ENCODE measurements at regions not wholly inside any gene's neighbourhood (a gene's known extent, or its start where the extent isn't known, plus 50 kb on each side); places are given as distances from the start of the nearest gene placed in this dataset.

DNA sequence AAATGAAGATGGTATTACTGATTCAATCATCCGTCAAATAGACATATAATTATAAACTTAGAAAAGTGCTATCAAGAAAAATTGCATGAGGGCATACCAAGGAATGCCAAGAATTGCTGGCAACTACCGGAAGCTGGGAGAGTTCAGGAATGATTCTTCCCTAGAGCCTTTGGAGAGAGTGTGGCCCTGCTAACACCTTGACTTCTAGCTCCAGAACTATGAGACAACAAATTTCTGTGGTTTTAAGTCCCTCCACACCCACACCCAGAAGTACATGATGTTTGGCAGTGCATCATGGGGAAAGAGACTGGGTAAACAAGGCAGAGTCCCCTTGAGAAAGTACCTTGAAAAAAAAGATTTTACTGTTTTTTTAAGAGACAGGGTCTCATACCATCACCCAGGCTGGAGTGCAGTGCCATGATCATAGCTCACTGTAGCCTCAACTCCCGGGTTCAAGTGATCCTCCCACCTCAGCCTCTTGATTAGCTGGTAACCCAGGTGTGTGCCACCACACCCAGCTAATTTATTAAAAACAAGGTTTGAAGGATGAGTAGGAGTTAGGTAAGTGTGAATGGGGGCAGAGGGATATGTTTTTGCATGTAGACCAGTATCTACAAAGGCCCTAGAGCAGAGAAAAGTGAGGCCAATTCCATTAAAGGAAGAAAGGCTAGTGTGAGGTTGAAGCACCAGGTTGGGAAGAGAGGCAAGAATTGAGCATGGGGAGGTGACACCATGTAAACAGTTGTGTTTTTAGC, 53.1 kb downstream of the GSX2 start:
- intact Hi-C loops (cut with DNase I) = no loop called here
- DNase-seq (ENCODE audit: low spot score) (no peak), ATAC-seq (peak; percentile 79)

DNA sequence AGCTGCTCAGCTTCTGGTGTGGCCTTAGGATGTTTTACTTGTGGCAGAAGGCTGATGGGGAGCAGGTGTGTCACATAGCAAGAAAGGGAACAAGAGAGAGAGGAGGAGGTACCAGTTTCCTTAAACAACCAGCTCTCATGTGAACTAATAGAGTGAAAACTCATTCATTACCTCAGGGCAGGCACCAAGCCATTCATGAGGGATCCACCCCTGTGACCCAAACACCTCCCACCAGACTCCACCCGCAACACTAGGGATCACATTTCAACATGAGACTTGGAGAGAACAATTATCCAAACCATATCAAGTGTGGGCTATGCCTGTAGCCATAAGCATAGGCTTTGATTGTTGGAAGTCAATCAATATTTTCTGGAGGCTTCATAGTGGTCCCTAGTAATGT, 56.0 kb downstream of the GSX2 start:
- DNase-seq (ENCODE audit: low spot score) (no peak), ATAC-seq (no peak)
- intact Hi-C loops (cut with DNase I) = no loop called here

DNA sequence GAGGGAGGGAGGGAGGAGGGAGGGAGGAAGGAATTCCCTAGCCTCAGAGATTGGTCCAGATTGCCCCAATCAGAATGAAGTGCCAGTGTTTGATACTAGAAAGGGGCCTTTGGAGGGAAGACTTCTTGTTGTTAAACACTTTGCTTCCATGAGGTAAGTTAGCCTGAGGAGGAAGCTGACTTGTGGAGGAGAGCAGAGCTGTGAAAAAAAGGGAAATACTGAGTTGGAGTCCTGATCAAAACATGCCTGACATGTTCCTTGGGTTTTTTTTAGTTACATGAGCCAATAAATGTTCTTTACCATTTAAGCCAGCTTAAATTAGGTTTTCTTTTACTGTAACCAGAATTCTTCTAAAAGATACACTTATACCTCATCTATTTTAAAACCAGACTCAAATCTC, 57.6 kb downstream of the GSX2 start:
- intact Hi-C loops (cut with DNase I) = no loop called here
- ATAC-seq (no peak), DNase-seq (ENCODE audit: low spot score) (no peak)

DNA sequence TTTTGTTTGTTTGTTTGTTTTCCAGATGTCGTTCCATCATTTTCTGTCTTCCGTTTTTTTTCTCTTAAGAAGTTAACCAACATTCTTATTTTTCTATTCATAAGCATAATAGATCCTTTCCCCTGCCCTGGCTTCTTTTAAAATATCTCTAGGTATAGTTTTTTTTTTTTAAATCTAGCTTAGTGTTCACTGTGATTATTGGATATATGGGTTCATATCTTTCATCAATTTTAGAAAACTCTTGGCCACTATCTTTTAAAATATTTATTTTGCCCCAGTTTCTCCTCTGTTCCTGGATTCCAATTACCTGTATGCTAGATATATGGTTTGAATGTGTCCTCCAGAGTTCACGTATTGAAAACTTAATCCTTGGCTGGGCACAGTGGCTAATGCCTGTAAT, 59.6 kb downstream of the GSX2 start:
- no peak for DNase-seq (ENCODE audit: low spot score)
- intact Hi-C loops (cut with DNase I) = no loop called here
- ATAC-seq = no peak

DNA sequence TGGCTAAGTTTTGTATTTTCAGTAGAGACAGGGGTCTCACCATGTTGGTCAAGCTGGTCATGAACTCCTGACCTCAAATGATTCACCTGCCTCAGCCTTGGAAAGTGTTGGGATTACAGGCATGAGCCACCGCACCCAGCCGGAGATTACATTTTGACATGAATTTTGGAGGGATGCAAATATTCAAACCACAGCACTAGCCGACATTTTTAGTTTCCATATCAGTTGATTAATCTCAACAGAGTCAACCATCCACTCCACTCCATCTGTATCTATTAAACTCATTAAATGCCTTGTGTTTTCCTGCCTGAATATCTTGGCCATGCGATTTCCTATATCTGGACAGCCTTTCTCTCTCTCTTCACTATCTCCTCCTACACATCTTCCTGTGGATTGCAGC, 64.1 kb upstream of the PDGFRA start:
- no peak for ATAC-seq
- DNase-seq (ENCODE audit: low spot score) = no peak
- intact Hi-C loops (cut with DNase I) = no loop called here

DNA sequence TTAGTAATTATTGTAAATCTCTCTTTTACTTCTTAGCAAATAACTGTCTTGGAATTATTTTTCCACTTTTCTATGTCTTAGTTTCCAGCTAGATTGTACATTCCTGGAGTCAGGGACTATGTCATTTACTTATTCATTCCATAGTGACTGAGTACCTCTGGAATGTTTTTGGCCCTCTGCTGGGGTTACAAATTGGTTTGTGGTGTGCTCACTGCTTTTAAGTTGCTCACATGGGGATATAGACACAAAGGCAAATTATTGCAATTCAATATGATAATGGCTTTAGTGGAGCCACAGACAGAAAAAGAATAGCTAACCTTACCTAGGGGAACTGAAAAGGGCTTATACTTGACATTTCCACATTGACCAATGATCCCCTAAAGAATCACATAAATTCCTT, 63.7 kb upstream of the PDGFRA start:
- no peak for ATAC-seq
- no peak for DNase-seq (ENCODE audit: low spot score)
- intact Hi-C loops (cut with DNase I) = no loop called here

DNA sequence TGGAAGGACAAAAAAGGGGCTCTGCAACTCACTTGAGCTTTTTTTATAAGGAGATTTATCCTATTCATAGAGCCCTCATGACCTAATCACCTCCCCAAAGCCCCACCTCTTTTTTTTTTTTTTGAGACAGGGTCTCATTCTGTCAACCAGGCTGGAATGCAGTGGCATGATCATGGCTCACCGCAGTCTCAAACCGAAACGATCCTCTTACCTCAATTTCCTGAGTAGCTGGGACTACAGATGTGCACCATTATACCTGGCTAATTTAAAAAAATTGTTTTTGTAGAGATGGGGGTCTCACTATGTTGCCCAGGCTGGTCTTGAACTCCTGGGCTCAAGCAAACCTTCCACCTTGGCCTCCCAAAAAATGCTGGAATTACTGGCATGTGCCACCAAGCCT, 61.6 kb upstream of the PDGFRA start:
- DNase-seq (ENCODE audit: low spot score) = no peak
- no peak for ATAC-seq
- intact Hi-C loops (cut with DNase I) = no loop called here

DNA sequence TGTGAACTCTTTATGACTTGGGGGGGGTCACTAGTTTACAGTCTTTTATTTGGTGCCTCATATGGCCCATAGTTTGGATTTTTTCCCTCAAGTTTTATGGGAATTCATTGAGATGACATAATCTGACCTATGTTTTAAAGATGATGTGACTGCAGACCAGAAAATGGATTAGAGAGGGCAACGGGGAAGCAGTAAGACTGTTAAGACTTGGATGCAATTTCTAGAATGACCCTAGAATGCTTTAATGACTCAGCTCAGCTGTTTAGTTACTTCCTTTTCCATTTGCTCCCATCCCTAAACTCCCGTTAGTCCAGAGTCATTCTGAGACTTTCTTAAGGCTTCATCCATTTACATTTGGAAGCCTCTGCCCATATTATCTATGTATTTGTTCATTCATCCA, 59.9 kb upstream of the PDGFRA start:
- ATAC-seq (no peak), DNase-seq (ENCODE audit: low spot score) (no peak)
- intact Hi-C loops (cut with DNase I) = no loop called here

DNA sequence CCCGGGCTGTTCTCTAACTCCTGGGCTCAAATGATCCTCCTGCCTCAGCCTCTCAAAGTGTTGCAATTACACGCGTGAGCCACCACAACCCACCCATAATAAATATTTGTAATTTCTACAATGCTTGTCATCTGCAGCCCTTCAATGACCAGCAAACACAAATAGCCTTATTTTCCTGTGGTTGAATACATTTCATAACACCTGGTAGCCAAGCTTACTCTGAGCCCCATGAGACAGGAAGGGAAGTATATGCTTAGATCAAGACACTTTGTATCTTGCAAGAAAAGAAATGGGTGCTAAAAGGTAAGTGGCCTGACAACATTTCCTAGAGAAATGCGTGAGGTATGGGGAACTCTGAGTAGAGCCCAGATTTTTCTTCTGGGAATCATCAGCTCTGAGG, 56.9 kb upstream of the PDGFRA start:
- intact Hi-C loops (cut with DNase I) = no loop called here
- ATAC-seq (no peak), DNase-seq (ENCODE audit: low spot score) (no peak)

DNA sequence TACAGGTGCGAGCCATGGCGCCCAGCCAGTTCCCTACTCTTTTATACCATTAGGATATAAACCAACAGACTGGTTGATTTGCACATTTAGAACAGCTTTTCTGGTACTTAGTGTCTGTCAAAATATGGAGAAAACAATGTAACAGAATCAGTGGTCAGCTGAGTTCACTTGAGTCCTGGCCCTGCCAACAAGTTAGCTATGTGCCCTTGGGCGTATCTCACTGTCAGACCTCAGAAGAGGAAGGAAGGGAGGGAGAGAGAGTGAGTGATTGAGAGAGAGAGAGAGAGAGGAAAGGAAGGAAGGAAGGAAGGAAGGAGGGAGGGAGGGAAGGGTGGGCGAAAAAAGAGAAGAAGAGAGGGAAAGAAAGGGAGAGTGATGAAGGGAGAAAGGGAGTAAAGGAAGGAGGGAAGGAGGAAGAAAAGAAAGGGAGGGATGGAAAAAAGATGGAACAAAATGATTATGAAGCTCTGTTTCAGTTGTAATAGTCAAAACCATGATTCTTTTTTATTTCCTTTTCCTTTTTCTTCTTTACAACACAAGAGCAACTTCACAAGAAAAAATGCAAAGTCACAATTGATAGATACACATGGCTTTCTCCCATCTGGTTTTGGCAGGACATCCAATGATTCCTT, 55.7 kb upstream of the PDGFRA start:
- ATAC-seq = no peak

DNA sequence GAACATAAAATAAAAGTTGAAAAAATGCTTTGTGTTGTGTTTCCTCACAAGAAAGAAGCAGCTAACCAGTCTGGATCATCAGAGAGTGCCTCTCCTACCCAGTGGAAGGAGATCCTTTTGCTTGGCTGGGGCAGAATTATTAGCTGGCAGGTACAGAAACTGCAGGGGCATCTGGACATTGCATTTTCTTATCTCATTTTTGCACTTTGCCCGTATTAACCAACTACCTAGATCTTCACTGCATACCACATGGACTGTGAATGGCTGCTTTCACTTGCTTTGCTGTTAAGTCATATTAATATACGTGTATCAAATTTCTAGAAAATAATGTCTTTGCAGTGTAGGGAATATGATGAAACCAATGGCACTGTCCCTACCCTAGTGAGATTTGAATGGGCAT, 52.9 kb upstream of the PDGFRA start:
- ATAC-seq = no peak
- no peak for DNase-seq (ENCODE audit: low spot score)
- intact Hi-C loops (cut with DNase I) = no loop called here

More for the DNA sequence above, 55.7 kb upstream of the PDGFRA start:
- intact Hi-C loops (cut with DNase I) = no loop called here
- DNase-seq (ENCODE audit: low spot score) = no peak
